PC-9 (cell line): ENCODE measurements at regions not wholly inside any gene's neighbourhood (a gene's known extent, or its start where the extent isn't known, plus 50 kb on each side); places are given as distances from the start of the nearest gene placed in this dataset.
"Not testable (repeated sequence)": the region's sequence is repeated elsewhere in the genome, so short reads cannot be mapped to it uniquely, and the experiment has no call there.

Experiments
- EZH2 ChIP-seq: fragments of 200-600 bp; sonication (generic); IDR thresholded peaks from 2 replicates; pipeline ENCODE4 v1.8.0; 2017; ENCODE audit warnings: antibody characterized with exemption, low read depth
- TF ChIP-seq, protein P1 (sequence below): fragments of 200-600 bp; sonication (generic); conservative IDR thresholded peaks from 2 replicates; pipeline ENCODE4 v1.6.1; 2017; ENCODE audit warnings: mixed run types, antibody characterized with exemption, mild to moderate bottlenecking, moderate library complexity

DNA sequence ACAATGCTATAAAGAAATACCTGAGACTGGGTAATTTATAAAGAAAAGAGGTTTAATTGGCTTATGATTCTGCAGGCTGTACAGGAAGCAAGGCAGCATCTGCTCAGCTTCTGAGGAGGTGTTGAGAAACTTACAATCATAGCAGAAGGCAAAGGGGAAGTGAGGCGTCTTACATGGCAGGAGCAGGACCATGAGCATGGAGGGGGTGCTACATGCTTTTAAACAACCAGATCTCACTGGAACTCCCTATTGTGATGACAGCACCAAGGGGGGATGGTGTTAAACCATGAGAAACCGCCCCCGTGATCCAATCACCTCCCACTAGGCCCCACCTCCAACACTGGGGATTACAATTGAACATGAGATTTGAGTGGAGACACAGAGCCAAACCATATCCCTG is 163.7 kb upstream of the SLC38A2 start:
- TF ChIP-seq, protein P1, sequence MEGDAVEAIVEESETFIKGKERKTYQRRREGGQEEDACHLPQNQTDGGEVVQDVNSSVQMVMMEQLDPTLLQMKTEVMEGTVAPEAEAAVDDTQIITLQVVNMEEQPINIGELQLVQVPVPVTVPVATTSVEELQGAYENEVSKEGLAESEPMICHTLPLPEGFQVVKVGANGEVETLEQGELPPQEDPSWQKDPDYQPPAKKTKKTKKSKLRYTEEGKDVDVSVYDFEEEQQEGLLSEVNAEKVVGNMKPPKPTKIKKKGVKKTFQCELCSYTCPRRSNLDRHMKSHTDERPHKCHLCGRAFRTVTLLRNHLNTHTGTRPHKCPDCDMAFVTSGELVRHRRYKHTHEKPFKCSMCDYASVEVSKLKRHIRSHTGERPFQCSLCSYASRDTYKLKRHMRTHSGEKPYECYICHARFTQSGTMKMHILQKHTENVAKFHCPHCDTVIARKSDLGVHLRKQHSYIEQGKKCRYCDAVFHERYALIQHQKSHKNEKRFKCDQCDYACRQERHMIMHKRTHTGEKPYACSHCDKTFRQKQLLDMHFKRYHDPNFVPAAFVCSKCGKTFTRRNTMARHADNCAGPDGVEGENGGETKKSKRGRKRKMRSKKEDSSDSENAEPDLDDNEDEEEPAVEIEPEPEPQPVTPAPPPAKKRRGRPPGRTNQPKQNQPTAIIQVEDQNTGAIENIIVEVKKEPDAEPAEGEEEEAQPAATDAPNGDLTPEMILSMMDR, result not testable (repeated sequence)
- TF ChIP-seq EZH2, result not testable (repeated sequence)
